Stimulated activated CD4-positive, alpha-beta T cell treated with anti-CD3 and anti-CD28 coated beads, Interleukin-12 subunit alpha, Interleukin-12 subunit beta, amount 100 ng/mL, for 48 hours (primary cell): ENCODE measurements at regions not wholly inside any gene's neighbourhood (a gene's known extent, or its start where the extent isn't known, plus 50 kb on each side); places are given as distances from the start of the nearest gene placed in this dataset.

Experiments used
- DNase-seq, 3 donors: peaks; one replicate each; pipeline ENCODE4 v3.0.0-alpha.2; 2020; ENCODE audit warnings: low read depth in 2 of 3, low spot score in 1 of 3

DNA sequence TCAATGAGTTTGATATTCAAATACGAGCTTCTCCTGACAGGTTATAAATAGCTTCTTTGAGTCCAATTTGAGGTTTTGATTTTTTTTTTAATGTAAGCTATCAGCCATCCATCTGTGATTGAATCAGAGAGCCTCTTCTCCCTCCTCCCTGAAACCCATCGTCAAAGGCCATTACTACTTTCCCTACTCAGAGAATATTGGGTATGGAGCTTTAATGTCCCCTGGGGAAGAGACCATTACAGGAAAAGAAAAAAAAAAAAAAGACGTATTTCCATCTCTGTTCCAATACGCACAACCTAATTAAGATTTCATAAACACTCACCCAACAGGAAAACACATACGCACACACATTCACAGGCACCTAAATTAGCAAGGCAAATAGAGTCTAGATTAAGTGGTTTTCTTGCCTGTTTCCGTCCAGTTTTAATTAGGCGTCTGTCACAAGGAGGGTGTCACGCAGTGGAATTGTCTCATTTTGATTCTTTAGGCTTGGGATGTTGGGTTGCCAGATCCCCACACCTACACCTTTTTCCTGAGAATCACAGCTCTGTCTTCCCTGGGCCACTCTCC lies 194.3 kb upstream of the RPL38 start:
- DNase-seq, result no peak

DNA sequence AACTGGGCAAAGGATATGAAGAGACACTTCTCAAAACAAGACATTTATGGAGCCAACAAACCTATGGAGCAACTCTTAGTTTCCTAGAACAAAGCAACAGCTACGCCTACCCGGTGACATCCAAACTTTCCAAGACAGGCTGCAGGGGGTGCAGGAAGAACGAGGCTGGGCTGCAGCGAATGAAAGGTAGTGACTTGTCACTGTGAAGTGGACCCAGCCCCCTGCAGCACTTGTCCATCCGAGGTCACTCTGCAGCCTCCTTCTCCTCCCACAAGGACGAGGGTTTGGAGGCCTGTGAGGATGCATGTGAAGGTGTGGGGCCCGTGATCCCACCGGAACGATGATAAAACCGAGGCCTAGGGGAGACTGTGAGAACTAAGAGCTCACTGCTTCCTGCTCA lies 192.6 kb upstream of the RPL38 start:
- DNase-seq, result no peak

DNA sequence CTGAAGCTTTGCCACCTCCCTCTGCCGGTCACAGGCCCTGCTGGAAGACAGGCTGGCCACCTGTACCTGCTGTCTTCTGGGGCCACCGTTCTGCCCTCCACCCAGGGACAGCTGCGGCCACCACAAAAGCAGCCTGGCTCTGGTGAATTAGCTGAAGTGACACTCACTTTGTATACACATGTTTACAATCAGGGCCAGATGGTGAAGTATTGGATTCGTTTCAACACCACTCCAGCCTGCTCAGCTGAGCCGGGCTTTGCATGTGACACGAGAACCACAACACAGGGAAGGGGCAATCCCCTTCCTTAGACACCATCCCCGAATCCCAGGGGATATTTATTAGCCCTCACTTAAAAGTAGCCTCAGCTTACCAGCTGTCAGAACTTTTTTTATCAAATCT lies 191.5 kb upstream of the RPL38 start:
- no peak for DNase-seq

DNA sequence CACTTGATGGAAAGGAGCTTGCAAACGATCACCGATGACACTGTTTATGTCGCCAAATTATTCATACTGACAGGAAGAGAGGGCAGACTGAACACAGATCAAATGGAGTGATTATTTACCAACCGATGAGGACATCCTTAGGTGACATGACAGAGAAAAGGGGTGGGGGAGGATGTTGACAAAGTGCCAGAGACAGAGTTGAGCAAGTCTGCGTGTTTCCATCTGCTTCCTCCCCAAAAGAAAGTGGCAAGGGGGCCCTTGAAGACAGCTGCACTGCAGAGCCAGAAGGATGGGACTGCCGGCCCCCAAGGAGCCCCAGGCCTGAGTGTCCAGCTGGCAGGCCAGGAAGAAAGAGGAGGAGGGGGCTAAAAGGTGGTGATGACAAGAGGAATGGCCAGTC lies 191.0 kb upstream of the RPL38 start:
- DNase-seq, result peak in 1 of 3 donors; percentile 19

DNA sequence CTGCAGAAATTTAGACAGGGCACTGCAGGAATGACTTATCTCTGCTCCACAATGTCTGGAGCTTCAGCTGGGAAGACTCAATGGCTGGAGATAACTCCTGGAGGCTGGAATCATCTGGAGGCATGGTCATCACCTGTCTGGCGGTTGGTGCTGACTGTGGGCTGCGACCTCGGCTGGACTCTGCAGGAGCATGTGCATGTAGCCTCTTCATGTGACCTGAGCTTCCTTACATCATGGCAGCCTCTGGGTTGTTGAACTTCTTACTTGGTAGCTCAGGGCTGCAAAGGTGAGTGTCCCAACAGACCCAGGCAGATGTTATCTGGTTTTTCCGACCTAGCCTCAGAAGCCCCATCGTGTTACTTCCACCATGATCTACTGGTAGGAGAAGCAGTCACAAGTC lies 188.2 kb upstream of the RPL38 start:
- no peak for DNase-seq

DNA sequence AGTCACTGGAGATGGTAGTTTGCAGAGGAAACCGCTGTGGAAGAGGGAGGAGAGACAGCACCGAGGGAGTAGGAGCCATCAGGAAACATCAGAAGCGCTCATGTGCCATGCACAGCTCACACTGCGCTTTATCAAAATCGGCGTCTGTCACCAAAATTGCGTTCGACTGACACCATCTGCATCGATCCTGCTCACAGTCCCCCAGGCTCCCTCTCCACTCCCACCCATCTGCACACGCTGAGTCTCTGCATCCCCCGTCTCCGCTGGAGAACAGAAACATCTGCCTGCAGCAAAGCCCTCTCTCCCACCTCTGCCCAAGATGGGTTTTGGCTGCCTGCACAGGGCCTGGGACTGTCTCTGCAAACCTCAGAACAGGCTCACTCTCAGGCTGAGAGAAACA lies 187.5 kb upstream of the RPL38 start:
- DNase-seq, result no peak

DNA sequence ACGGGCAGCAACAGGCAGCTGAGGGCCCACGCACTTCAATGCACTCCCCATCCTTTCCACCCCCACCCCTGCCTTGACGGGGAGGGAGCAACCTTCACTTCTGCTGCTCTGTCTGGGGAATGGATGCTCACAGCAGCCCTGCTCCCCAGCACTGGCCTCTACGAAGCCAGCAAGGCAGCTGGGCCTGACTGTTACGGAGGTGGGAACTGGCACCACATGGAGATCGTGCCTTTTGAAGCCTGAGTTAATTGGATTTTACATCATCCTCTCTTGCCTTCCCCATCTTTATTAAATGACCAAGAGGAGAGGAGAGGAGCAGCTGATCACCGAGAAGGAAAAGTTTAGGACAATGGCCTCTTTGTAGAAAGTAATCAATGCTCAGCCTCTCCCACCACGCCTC lies 187.0 kb upstream of the RPL38 start:
- DNase-seq, result no peak

DNA sequence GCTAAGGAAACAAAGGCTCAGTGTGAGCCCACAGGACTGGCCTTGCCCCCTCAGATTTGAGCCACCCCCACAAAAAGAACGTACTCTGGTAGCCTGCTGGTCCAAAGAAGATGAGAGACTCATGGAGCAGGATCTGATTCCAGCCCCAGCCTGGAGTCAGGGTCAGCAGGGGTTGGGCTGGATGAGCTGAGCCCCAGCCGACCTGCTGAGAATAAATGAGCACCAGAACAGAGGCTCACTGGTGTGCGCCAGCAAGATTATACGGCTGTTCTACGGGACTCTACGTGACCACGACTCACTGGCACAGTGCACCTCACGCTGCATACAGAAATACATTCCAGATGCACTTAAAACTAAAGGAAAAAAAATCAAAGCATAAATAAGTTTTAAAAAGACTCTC lies 186.0 kb upstream of the RPL38 start:
- no peak for DNase-seq

DNA sequence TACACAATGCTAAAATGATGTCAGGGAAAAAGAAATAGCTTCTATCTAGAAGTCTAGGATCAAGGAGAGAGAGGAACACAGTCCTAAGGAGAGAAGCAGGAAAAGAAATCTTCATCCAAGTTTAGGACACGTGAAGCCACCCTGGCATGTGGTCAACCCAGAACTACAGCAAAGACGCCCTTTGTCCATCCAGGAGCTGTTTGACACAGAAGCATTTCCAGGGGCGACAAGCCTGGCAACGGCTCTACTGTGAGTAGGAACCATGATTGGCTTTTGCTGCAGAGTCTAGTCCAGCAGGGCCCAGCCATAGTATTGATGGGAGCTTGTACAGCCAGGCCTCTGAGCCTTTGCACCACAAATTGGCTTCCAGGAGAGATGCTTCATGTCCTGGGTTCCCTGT lies 185.4 kb upstream of the RPL38 start:
- no peak for DNase-seq

DNA sequence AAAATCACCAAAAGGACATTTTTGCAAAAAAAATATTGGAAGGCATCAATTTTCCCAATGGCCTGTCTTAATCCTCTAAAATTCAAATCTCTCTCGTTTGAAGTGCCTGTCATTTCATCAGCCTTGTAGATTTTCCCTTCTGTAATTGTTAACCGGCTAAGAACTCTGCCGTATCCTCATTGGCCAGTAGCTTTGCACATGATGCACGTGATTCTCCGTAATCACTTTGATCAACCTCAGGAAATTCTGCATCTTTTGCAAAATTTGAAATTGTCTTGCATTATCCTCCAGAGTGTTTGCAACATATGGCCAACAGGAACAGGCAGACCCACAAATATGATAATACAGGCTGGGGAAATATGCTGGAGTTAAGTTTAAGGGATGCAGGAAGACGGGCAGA lies 184.2 kb upstream of the RPL38 start:
- DNase-seq, result no peak

DNA sequence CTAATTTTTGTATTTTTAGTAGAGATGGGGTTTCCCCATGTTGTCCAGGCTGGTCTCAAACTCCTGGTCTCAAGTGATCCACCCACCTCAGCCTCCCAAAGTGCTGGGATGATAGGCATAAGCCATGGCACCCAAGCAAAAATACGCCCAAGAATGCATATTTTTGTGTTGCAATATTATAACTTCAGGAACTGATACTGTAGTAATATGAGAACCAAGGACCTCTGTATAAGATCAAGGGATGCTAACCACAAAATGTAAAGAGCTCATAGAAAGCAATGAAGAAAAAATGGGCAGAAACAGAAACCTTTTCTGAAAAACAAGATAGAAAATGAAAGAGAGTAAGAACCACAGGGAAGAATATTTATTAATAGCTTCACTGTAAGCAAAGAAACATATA lies 183.6 kb upstream of the RPL38 start:
- no peak for DNase-seq

DNA sequence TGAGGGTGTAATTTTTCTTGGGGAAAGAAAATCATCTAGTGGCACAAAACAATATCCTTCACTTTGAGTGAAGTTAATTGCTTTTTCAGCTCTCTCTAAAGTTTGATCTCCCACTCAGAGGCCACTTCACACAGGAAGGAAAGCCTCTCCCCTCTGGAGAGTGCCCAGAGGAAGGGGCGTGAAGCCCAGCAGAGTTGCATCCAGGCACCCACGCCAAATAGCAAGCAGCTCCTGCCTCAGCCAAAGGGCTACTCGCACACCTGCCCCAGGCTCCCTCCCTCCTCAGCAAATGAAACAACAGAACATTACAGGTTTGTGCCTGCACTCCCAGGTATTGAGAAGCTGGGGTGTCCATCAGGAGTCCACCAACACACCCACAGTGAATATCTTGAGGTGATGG lies 183.0 kb upstream of the RPL38 start:
- DNase-seq, result no peak

DNA sequence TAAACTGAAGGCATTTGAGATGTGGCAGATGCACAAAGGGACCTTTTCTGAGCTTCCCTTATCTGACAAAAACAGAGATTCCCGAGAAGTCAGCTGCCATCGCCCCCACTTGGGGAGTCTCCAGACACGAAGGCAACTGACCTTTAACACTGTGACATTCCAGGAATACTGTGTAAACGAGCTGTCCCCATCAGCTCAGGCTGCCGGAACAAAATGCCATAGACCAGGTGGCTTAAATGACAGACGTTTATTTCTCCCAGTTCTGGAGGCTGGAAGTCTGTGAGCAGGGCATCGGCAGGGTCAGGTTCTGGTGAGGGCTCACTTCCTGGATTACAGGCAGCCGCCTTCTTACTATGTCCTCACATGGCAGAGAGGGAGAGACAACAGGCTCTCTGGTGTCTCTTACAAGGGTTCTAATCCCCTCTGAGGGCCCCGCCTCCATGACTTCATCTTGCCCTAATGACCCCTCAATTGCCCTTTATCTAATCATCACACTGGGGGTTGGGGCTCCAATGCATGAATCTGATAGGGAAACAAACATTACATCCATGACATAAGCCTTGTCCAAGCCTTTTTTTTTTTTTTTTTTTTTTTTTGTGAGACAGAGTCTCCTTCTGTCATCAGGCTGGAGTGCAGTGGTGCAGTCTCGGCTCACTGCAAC lies 178.5 kb upstream of the RPL38 start:
- DNase-seq, result no peak

DNA sequence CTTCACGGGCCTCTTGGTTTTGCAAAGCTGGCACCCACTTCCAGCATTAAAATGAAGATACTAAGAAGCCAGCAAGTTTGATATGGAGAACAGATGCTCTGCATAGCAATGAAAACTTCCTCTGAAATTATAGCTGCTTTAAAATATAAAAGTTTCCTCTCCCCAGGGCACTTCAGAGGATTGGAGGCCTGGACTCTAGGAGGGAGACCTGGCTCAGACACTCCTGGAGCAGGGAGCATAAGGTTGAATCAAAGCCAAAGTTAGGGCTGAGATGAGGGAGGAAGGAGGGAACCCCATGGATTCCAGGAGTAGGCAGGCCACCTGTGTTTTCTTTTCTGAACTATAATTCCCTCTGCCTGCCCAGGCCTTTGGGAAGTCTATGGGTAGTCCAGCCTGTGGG lies 176.0 kb upstream of the RPL38 start:
- DNase-seq, result no peak

DNA sequence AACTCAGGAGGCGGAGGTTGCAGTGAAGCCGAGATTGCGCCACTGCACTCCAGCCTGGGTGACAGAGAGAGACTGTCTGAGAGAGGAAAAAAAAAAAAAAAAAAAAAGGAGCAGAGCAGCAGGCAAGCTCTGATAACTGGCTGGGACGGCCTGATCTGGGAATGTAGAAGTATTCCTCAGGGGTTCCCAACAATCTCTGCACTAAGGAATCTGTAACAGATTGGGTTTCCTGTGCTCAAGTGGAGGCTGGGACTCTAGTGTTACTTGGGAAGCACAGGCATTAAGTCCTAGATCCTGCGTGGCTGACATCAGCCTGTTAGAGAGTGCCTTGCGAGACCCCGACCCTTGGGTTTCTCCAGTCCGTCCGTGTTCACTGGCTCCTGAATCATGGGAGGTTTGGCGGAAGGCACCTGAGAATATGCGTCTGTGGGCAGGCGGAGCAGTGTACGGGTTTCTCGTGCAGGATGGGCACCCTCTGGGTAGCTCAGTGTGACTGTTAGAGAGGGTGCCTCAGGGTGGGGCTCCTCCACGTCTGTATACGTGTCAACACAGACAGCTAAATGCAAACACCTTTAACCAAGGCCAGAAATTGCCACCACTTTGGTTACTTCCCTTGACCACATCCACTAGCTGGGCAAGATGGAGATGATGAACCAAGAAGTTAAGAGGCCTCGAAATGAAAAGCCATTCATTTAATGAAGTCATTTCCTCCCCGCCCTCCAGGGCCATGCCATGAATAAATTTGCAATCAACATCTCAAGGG lies 174.9 kb upstream of the RPL38 start:
- no peak for DNase-seq

DNA sequence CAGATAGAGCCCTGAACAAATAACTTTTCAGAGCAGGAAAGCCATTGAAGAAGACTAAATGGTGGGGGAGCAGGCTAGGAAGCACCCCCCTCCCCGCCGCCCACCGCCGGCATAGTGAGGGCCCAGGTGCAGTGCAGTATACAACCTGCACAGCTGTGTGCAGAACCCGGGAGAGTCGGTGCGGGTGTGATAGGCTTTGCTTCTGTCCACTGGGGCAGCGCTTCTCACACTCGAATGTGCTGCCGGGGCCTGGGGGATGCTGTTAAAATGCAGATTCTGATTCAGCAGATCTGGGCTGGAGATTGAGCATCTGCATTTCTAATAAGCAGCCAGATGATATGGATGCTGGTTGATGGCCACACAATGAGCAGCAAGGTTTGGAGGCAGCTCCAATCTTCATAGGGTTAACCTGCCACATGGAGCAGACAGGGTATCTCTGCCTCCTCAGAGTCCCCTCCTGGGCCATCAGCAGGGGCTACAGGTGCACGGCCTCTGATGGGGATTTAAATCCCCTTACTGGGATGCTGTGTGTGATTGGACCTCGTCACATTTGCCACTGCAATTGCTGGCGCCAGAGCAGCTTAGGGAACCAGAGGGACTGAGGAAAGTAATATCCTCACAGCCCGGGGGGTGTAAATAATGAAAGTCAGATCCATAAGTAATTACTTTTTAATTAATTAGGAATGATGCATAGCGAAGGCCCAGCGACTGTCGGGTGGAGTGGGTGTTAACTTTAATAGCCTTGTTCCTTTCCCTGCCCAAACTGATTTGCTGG lies 172.0 kb upstream of the RPL38 start:
- no peak for DNase-seq

DNA sequence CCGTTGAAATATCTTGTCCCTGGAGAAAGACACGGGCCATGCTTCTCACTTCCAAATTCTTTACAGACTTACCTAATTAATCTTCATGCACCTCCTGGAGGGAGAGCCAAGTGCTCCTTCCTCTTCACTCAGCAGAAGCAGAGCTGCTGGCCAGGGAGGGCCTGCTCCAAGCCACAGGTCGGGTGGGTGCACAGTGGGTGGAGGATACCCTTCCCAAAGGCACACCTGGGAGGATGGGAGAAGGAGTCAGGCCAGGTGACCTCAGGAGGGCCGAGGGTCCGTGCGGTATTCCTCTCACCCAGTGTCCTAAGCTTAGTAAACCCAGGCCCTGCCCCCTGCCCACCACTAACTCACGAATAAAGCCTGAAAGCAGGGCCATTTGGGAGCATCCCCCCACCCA lies 171.3 kb upstream of the RPL38 start:
- no peak for DNase-seq

DNA sequence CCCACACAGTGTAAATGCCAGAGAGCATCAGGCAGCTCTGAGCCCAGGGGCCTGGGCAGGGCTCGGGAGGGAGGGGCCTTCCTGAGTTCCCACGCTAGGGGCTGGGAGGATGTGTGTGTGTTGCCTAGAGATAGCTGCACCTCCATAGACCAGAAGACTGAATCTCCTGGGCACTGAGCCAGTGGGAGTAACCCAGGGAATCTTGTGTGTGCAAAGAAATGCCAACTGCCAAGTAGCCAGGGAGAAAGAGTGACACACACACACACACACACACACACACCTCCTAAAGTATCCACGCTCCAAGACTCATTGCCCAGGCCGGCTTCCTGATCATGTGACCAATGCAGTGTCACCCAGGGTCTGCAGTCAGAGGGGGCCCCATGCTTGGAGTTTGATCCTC lies 166.2 kb upstream of the RPL38 start:
- DNase-seq, result no peak

DNA sequence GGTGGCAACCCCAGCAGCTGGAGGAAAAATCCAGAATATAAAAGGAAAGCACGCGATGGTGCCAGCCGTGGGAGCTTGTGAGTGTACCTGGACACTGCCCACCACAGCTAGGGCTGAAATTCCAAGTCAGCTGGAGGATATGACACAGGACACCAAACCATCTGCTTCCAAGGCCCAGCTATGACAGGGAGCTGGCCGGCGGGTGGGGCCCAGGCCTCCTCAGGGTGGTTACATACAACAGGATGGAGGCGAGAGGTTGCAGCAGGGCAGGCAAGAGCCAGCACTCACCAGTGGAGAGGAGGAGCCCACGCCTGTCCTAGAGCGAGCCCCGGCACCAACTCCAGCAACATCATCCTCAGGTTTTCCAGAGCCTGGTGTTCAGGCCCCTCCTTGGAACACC lies 163.2 kb upstream of the RPL38 start:
- DNase-seq, result no peak

DNA sequence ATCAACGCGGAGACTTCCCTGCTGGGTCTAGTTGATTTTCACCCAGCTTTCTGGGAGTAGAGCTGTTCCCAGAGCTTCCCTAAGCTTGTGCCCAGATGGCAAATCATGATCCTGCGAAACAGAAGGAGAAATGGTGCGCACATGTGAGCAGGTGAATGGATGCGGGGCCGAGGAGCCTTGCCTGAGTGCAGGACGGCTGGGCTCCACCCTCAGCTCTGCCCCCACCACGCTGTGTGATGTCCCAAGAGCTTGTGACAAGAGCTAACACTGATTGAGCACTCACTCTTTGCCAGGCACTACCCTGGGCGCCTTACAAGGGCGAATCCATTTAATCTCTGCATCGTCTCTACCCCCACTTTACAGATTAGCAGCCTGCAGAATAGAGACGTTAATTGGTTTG lies 162.7 kb upstream of the RPL38 start:
- no peak for DNase-seq

DNA sequence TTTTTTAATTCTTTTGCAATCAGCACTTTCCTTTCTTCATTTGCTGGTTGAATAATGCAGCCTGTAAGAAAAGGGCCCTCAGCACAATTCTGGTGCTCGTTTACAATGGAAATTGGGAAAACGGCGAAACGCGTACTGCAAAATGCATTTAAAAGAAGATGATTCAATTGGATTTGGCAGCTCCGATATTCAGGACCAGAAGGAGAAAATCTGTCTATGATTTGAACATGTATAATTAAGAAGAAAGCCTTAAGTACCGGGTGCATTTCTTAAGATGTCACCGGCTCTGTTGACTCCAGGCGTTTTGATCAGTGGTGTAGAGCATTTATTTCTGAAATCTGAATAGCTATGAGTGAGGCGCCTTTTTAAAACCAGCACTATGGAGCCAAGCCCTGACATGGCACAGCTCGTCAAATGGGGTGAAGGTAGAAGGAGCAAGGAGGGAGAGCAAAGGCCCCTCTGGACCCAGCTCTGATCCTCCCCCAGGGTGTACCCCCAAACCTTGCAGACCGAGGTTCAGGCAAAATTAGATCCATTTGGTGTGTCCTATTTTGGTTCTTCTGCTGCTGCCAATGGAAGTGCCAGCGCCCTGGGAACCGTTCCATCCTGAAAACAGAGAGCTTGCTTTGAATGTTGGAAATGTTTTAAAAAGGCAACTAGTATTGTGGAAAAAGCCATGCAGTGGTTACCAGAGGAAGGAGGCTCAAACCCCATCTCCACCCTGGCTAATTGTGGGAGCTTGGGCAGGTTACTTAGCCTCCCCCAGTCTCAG lies 161.4 kb upstream of the RPL38 start:
- no peak for DNase-seq
